ENCODE measurements at regions not wholly inside any gene's neighbourhood (a gene's known extent, or its start where the extent isn't known, plus 50 kb on each side); places are given as distances from the start of the nearest gene placed in this dataset.

GRCh38 chr15:93372208-93372864 lies 283.3 kb upstream of the RGMA start:
- TF ChIP-seq EZH2phosphoT487 (IDR thresholded peaks at IDR 0.05; ENCODE audit: insufficient read depth, low read depth), result no peak
- no peak for TF ChIP-seq EZH2 (IDR thresholded peaks at IDR 0.05; ENCODE audit: insufficient read depth, poor library complexity, severe bottlenecking)
